Kidney capillary endothelial cell (primary cell): ENCODE measurements at regions not wholly inside any gene's neighbourhood (a gene's known extent, or its start where the extent isn't known, plus 50 kb on each side); places are given as distances from the start of the nearest gene placed in this dataset.
"Not testable (repeated sequence)": the region's sequence is repeated elsewhere in the genome, so short reads cannot be mapped to it uniquely, and the experiment has no call there.

Experiments used
- DNase-seq: peaks from one replicate; pipeline ENCODE4 v3.0.0-alpha.2; 2018; ENCODE audit warnings: low spot score

DNA sequence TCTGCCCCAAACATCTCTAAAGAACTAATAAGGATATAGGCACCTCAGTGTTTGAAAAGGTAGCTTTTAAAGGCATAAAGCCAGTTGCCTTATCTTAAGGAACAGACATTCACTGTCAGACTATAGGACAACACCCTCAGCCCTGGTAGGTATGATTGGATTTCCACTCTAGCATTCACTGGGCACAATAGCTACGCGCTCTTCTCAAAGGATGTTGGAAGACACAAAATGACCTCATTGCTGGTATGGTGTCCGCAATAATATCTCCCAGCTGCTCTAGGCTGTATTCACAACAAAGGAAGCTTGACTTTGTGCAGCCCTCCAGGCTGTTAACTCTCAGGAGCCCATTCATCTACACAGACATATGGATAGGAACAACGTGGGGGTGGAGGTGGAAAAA, 119.4 kb upstream of the CXADR start:
- no peak for DNase-seq

DNA sequence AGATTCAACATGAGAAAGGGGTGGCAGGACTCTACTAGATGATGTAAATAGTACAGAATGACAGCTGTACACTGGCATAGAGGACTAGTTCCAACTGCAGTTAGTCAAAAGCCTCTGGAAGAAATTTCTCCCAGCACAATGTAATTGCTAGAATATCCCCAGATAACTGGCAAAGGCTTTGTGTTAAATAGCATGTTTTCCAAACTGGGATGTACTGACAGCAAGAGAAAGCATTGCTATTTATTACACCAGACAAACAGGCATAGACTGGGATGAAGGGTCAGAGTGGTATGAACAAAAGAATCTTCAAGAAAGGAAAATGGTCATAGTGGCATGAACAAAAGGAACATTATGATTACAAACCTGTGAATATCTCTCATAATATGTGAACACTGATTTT, 115.9 kb upstream of the CXADR start:
- DNase-seq = no peak

DNA sequence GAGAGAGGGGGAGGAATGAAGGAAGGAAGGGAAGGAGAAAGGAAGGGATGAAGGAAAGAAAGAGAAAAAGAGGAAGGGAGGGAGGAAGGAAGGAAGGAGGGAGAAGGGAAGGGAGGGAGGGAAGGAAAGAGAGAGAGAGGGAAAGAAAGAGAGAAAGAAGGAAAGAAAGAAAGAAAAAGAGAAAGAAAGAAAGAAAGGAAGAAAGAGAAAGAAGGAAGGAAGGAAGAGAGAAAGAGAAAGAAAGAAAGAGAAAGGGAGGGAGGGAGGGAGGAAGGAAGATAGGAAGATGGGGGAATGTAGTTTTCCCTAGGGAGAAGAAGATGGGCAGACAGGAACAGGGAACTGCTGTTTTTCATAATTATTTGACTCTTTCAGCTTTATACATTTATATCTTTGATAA, 115.1 kb upstream of the CXADR start:
- no peak for DNase-seq

DNA sequence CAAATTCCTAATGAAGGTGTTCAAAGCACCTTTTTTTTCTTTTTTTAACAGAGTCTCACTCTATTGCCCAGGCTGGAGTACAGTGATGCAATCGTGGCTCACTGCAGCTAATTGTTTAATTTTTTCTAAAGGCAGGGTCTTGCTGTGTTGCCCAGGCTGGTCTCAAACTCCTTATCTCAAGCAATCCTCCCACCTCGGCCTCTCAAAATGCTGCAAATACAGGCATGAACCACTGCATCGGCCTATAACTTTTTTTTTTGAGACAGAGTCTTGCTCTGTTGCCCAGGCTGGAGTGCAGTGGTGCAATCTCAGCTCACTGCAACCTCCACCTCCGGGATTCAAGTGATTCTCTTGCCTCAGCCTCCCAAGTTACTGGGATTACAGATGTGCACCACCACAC, 113.9 kb upstream of the CXADR start:
- not testable (repeated sequence) for DNase-seq

DNA sequence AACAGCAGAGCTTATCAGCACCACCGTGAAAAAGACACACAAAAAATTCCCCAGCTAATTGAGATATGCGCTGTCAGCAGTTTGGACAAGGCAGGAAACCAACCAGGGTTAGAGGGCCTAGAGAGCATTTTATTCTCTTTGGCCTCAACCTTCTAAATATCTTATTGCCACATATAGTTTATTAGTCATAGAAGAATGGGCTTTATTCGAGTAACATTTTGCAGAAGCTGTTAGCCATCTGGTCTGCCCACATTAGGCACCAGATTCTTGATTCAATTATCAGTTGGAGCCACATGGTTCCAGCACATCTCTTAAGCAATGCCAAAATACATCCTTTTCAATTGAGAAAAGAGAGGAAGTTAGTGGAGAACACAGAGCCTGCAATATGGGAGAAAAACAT, 109.9 kb upstream of the CXADR start:
- DNase-seq = no peak

DNA sequence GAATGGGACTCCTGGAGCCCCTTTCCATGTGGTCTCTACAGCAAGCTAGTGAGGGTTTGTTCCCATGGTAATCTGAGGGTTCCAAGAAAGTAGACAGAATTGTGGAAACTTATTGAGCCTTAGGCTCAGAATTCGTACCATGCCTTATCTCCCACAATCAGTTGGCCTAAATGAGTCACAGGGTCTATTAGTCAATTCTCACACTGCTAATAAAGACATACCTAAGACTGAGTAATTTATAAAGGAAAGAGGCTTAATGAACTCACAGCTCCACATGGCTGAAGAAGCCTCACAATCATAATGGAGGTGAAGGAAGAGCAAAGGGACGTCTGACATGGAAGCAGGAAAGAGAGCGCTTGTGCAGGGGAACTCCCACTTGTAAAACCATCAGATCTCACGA, 106.6 kb upstream of the CXADR start:
- no peak for DNase-seq

DNA sequence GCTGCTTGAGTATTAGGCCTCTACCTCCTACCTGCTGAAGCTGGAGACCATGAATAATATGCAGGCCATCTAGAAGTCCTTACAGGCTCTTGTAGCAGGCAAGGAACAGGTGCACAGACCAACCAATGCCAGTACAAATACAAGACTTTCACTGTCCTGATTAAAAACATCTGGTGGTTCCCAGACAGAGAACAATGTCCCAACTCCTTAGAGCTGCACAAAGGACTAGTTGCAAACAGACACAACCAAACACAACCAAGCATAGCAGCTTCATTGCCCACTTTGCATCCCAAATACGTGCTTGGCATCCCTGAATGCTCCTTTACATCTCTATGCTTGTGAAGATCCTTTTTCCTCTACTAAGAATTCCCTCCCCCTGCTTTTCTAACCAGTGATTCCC, 98.1 kb upstream of the CXADR start:
- no peak for DNase-seq

DNA sequence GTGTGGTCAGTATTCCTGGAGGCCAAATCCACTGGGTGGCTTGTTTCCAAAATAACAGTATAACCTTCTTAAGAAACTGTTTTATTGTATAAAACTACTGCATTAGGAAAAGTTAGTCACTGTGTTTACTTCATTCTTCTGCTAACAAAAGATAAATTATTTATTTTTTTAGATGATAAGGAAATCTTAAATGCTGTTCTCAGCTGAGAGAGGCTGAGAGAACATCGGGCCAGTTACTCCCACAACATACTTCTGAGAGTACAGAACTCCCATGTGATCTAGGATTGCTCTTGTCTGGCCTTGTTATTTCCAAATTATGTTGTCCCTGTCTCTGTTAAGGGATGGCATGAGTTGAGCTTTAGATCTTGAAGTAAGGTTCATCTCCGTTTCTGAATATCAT, 96.7 kb upstream of the CXADR start:
- no peak for DNase-seq

DNA sequence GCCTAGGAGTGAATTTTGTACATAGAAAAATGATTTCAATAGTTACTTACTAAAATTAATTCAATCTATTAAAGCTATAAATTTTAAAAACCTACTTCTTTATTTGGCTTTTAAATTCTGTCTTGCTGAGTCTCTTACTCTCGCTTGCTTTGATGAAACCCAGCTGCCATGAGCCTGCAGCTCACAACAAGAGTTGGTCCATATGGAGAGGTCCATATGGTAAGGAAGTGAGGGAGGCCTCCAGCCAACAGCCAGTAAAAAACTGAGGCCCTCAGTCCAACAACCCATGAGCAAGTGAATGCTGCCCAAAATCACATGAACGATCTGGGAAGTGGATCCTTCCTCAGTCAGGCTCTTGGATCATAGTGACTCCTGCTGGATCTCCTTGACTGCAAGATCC, 89.9 kb upstream of the CXADR start:
- DNase-seq = no peak

DNA sequence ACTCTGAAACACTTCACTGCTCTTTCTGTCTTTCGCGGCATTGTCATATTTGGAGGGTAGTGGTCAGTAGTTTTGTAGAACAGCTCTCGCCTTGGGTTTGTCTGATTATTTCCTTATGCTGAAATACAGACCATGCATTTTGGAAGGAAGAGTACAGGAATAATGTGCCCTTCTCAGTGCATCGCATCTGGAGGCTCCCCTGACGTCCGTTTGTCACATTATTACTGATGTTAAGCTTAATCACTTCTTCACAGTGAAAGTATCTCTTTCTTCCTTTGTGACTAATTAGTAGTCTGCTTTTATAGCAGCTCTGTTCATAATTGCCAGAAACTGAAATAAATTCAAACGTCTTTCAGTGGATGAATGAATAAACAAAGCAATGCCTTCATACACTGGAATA, 85.7 kb upstream of the CXADR start:
- no peak for DNase-seq

DNA sequence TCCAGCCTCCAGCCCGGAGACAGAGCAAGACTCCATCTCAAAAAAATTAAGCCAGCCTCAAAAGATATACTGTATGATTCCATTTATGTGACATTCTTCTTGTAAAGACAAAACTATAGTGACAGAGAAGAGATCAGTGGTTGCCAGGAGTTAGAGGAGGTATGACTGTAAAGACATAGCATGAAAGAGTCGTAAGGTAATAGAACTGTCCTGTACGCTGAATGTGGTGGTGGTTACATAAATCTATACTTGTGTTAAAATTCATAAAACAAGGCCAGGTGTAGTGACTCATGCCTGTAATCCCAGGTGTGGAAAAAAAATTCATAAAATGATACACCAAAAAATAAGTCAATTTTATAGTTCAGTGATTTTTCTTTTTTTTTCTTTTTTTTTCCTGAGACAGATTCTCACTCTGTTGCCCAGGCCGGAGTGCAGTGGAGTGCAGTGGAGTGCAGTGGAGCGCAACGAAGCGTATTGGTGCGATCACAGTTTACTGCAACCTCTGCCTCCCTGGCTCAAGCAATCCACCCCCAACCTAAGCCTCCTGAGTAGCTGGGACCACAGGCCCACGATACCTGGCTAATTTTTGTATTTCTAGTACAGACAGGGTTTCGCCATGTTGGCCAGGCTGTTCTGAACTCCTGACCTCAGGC, 84.9 kb upstream of the CXADR start:
- no peak for DNase-seq

DNA sequence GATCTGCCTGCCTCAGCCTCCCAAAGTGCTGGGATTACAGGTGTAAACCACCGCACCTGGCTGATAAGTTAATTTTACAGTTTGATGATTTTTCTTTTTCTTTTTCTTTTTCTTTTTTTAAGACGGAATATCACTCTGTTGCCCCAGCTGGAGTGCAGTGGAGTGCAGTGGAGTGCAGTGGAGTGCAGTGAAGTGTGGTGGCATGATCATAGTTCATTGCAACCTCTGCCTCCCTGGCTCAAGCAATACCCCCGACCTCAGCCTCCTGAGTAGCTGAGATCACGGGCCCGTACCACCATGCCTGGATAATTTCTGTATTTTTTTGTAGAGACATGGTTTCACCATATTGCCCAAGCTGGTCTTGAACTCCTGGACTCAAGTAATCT, 84.4 kb upstream of the CXADR start:
- DNase-seq = no peak

DNA sequence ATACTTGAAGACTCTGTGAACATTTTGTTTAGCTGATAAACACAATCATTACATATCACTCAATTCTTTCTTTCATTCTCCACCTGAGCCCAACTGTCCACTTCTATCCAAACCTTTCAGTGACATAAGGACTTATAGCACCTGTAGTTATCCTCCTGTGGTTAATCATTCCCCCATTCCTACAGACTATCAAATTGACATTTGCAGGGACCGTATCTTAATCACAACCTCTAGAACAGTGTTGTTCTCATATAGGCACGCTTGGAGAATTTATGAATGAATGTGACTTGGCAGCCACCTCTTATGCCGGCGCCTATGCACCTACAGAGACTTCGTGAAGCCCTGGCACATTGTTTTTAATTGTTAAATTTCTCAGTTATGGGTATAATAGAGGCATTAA, 83.9 kb upstream of the CXADR start:
- DNase-seq = no peak

DNA sequence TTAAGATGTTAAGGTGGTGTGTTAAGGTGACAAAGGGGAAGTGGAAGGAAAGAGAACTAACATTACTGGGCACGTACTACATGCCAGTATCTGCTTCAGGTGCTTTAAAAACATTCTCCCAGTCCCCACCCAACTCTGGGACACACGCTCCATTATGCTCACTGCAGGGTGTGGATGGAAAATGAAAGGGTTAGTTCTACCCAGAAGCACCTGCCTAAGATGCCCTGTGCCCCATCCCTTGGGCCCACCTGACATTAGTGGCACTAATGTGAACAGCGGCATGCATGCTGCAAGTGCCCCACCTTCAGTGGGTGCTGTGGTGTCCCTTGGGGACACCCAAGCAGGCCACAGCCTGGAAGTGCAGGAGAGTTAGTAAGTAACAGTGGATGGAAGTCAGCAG, 82.9 kb upstream of the CXADR start:
- no peak for DNase-seq

DNA sequence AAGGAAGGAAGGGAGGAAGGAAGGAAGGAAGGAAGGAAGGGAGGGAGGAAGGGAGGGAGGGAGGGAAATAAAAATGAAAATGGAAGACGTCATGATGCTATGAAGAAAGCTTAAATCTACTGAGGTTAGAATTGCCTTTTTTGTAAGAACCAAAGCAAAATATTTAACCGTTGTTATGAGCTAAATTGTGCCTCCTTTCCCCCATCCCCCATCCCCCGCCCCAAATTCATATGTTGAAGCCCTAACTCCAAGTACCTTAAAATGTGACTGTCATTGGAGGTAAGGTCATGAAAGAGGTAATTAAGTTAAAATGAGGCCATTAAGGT, 80.1 kb upstream of the CXADR start:
- DNase-seq = no peak

DNA sequence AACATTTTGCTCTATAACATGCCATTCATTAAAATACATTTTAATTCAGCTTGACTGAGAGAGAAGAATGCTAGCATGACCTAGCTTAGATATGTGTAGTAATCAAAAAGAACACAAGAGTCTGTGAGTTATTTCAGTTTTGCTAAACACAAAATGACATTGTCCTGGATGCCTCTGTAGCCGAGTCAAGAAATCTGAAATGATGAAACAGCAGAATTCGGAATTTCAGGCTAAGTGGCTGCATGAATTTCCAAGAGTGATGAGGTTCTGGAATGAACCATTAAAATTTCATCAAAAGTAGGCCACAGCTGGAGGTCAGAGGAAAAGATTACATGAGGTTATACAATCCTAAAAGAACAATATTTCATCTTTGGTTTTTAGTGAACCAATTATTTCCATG, 79.1 kb upstream of the CXADR start:
- DNase-seq = no peak

DNA sequence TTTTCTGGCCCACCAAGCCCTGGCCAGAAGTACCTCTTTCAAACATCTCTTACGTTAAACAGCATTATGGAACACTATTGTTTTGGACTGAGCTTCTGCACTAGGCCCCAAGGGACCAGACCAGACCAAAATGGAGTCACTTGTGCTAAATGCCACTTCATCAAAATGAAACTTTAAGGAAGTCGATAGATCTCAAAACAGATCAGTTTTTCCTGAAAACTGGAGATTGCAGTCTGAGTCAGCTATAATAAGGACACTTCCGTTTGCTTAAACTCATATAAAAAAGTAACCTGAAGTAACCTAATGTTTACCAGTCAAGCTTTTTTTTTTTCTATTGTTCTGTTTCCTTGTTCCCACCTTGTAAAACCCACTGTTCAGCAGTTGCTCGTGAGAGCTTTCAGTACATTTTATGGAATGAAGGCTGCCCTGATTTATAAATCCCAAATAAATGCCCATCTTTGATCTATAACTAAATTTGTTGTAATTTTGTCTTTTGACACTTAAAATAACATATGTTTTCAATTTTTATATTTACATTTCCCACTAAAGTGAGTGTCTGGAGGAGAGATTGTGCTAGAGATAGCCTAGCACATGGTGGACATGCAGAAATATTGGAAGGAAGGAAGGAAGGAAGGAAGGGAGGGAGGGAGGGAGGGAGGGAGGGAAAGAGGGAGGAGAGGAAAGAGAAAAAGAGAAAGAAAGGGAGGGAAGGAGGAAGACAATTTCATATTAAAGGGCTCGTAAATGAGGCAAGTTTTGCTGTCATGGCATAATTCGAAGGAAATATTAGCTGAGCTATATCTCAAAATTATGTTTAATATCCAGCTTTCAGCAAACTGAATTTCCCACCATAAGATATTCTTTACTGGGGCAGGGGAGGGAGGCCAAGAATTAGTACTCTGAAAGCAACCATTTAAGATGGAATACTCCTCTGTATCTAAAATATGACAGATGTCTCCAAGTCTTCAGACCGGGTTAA, 77.0 kb upstream of the CXADR start:
- peak; percentile 8 for DNase-seq

DNA sequence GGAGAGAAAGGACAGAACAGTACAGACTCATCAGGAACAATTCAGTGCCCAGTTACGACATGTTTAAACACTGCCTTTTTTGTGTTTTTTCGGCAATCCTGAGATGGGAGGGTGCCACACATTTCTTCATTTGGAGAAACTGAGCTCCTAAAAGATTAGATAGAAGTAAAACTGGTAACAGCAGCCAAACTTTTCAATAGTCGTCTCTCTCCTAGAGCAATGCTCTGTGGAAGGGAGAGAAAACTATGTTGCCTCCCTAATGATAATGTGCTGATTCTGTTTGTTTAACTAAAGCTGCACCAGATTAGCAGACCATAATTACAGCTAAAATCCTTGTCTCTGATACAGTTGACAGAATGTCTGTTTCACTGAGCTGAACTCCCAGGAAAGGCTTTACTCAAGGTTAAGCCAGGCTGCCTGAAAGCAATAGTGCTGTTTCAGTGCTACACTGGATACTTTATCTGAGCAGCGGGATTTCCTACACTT, 76.2 kb upstream of the CXADR start:
- no peak for DNase-seq

DNA sequence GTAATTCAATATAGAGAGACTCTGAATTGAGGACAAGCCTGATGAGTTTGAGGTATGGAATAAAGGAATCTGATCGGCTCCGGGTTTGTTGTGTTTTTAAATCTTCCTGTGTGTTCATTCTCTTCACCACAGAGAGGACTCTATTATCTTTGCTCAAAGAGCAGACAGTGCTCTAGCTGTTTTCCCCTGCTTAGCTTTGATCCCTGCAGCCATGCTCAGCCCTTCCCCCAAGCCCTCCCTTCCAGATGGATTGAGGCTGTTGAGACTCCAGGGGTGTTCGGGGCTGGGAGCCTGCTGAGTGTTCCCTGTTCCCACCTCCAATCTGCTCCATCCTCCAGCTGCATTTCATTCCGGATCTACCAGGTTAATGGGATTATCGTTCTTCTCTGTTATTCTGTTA, 74.2 kb upstream of the CXADR start:
- no peak for DNase-seq

DNA sequence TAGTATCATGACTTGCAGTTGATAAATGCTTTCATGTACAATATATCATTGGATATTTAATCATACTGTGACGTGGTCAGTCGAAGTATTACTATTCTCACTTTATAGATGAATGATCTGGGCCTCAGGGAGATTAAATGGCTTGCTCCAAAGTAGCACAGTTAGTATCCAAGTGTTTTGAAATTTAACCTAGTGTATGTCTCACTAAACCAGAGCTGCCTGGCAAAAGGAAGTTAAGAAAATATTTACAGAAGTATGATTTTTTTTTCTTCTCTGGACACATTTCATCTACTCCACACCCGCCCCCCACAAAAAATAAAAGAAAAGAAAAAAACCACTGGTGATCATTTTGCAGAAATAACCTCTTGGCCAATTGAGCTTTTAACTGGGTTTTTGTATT, 71.9 kb upstream of the CXADR start:
- no peak for DNase-seq

DNA sequence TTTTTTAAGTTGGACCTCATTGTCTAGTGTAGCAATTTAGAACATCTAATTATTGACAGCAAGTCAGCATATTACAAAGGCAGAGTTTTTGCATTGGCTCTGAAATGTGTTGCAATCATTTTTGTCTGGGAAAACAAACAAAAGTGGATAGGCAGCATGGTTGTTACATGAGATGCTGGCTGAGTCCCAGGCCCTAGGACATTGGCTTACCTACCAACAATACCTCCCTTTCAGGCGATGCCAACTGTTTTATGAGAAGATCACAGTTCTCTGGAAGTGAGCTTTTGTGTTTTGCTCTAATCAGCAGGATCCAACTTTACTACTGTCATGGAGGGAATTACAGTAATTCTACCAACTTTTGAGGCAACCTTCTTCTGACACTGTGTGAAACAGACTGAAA, 71.5 kb upstream of the CXADR start:
- no peak for DNase-seq

DNA sequence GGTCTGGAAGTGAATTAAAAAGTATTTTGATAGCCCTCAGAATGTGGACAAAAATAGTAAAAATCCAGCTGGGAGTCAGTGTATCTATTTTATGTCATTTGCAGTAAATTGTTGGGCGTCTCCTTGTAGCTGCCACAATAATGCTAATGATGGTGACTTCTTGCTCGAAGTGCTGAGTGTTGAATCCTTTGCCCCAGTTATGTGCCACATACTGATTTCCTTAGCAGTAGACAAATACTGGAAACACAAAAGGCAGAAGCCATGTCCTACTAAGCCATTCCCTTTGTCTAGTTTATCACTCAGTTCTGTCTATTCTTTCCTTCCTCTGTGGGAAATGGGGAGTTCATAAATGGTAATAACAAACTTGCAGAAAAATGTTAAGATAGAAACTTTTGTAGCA, 70.7 kb upstream of the CXADR start:
- DNase-seq = no peak

DNA sequence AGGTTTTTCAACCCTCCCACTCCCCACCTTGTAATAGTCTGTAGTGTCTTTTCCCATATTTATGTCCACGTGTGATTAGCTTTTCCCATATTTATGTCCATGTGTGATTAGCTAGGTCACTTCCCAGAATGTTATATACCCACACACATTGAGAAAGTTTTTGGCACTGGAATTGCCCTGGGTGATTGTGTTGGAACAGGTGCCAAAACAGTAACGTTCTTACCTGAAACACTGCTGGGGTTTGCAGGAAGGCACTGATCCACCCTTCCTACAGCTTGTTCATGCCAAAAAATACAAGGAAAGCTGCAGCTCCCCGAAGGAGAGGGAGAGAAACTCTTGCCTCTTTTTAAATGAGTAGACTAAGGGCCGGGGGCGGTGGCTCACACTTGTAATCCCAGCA, 68.0 kb upstream of the CXADR start:
- DNase-seq = no peak

DNA sequence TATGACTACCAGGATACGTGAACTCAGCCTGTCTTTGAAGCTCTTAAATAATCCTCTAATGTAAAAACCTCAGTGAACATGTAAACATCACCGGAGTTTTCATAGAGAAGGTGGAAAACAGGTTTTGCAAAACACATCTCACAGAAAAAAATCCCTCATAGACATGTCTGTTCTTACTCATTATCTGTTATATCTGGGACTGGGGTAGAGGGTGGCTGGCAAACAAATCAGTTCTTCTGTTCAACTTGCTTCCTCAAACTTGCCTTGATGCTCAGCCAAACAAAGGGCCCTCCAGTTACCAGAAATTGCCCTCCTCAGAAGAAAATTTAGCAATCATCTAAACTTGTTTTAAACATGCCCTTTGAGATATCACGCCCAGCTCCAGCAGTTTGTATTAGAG, 66.1 kb upstream of the CXADR start:
- DNase-seq = no peak
